Endothelial cell of umbilical vein (primary cell): ENCODE measurements at regions not wholly inside any gene's neighbourhood (a gene's known extent, or its start where the extent isn't known, plus 50 kb on each side); places are given as distances from the start of the nearest gene placed in this dataset.

Source experiments
- BruUV-seq: library from RNA; stranded (reverse); fragments of 400-500 nt; replicated peaks from 2 replicates; lab custom pipeline; 2021; lab: Mats Ljungman, UMichigan
- CTCF ChIA-PET: fragments of 300-600, 350-600 bp; sonication (Branson Sonifier 250); formaldehyde crosslinking; loops from one replicate; lab custom pipeline; 2021; ENCODE audit warnings: antibody characterized with exemption, inconsistent platforms; lab: Charles Lee
- POLR2A ChIA-PET: fragments of 300-600, 350-600 bp; sonication (Branson Sonifier 250); formaldehyde crosslinking; loops from one replicate; lab custom pipeline; 2021; ENCODE audit warnings: antibody characterized with exemption, inconsistent platforms; lab: Charles Lee
- DNase-seq: peaks from one replicate; pipeline ENCODE4 v3.0.0-alpha.2; 2011; ENCODE audit warnings: low read depth, low spot score
- FAIRE-seq: peaks from 2 replicates; lab custom pipeline; 2011; peaks lifted over from hg19 to GRCh38; lab: Jason Lieb, UNC
- H2AFZ ChIP-seq: 2 replicates; pipeline ENCODE4 v1.6.0; 2012; ENCODE audit warnings: low read depth, low read length, control low read depth, inconsistent platforms
- H3K27ac ChIP-seq: 2 replicates; pipeline ENCODE4 v1.5.1; 2011; ENCODE audit warnings: low read depth, mild to moderate bottlenecking, control low read depth, low read length, moderate library complexity; ENCODE audit not compliant: insufficient read depth
- H3K27me3 ChIP-seq, 2 experiments: 2 replicates each; pipeline versions ENCODE4 v1.6.0 to v1.6.1; 2011; ENCODE audit warnings: low read length in 2 of 2, mixed read lengths in 1 of 2; ENCODE audit not compliant: control insufficient read depth in 2 of 2, insufficient read depth in 2 of 2
- H3K36me3 ChIP-seq, 2 experiments: 2 replicates in 1 of 2; 3 replicates in 1 of 2; pipeline ENCODE4 v1.5.1; 2011; ENCODE audit warnings: low read length in 2 of 2, mild to moderate bottlenecking in 1 of 2, moderate library complexity in 1 of 2; ENCODE audit not compliant: control insufficient read depth in 2 of 2, insufficient read depth in 2 of 2; ENCODE audit errors: extremely low read depth in 1 of 2
- H3K4me1 ChIP-seq: 3 replicates; pipeline ENCODE4 v1.5.1; 2011; ENCODE audit warnings: mild to moderate bottlenecking, low read length; ENCODE audit not compliant: control insufficient read depth, insufficient read depth; ENCODE audit errors: extremely low read depth
- H3K4me2 ChIP-seq: 2 replicates; pipeline ENCODE4 v1.6.1; 2011; ENCODE audit warnings: low read length, control low read depth, mixed read lengths; ENCODE audit not compliant: insufficient read depth
- H3K4me3 ChIP-seq, 3 experiments: fragments of 200-600 bp in 1 of 3; sonication (generic), shearing (Covaris generic) in 1 of 3; replicated peaks in 1 of 3; 2 replicates each; pipeline ENCODE4 v1.5.1; 2011 to 2016; ENCODE audit warnings: control low read depth in 3 of 3, low read length in 3 of 3, mild to moderate bottlenecking in 2 of 3, inconsistent platforms in 1 of 3, low read depth in 1 of 3, moderate library complexity in 1 of 3; ENCODE audit not compliant: insufficient read depth in 1 of 3
- H3K79me2 ChIP-seq: 2 replicates; pipeline ENCODE4 v1.6.0; 2012; ENCODE audit warnings: low read length, inconsistent platforms; ENCODE audit not compliant: control insufficient read depth, insufficient read depth
- H3K9ac ChIP-seq: replicated peaks from 2 replicates; pipeline ENCODE3; 2011; ENCODE audit warnings: low read length, control low read depth; ENCODE audit not compliant: insufficient read depth; ENCODE audit errors: extremely low read depth
- H3K9me1 ChIP-seq: replicated peaks from 3 replicates; pipeline ENCODE4 v1.6.0; 2011; ENCODE audit warnings: mild to moderate bottlenecking, low read length; ENCODE audit not compliant: control insufficient read depth, insufficient read depth; ENCODE audit errors: extremely low read depth
- H3K9me3 ChIP-seq: replicated peaks from 2 replicates; pipeline ENCODE4 v1.5.1; 2012; ENCODE audit warnings: low read length, inconsistent platforms; ENCODE audit not compliant: control insufficient read depth, insufficient read depth
- H4K20me1 ChIP-seq: replicated peaks from 2 replicates; pipeline ENCODE3; 2011; ENCODE audit warnings: mild to moderate bottlenecking, low read length; ENCODE audit not compliant: control insufficient read depth, insufficient read depth; ENCODE audit errors: extremely low read depth
- EZH2 ChIP-seq: IDR thresholded peaks from 2 replicates; pipeline ENCODE4 v1.6.1; 2012; ENCODE audit warnings: borderline replicate concordance, low read depth, mild to moderate bottlenecking, moderate library complexity, low read length, inconsistent platforms; ENCODE audit not compliant: severe bottlenecking
- FOS ChIP-seq: IDR thresholded peaks from 2 replicates; pipeline ENCODE4 v1.6.1; 2011; ENCODE audit warnings: mild to moderate bottlenecking, low read length, moderate library complexity, borderline replicate concordance; ENCODE audit not compliant: insufficient read depth
- MYC ChIP-seq: IDR thresholded peaks from one replicate; pipeline ENCODE4 v1.6.1; 2011; ENCODE audit warnings: mild to moderate bottlenecking, low read depth, low read length
- POLR2AphosphoS5 ChIP-seq: IDR thresholded peaks from 2 replicates; pipeline ENCODE4 v1.6.1; 2012; ENCODE audit warnings: low read depth, mild to moderate bottlenecking, control low read depth, low read length, moderate library complexity; ENCODE audit not compliant: insufficient read depth
- dilution Hi-C: fragments of 300-500 bp; cut with MboI; formaldehyde crosslinking; loops from one replicate; pipeline ENCODE4 v1.15.0; 2019; ENCODE audit warnings: low sequenced_read_pairs; ENCODE audit not compliant: extremely low pct_ligation_motif_present
- intact Hi-C: fragments of 100-400 bp; cut with micrococcal nuclease; formaldehyde crosslinking; loops from one replicate; pipeline ENCODE4 v1.10.0; 2022
- TF ChIP-seq, protein P1 (sequence below), 2 donors: IDR thresholded peaks; 1 replicate in 1 of 2; 2 replicates in 1 of 2; pipeline ENCODE4 v1.5.1; 2011; ENCODE audit warnings: low read length in 2 of 2, mild to moderate bottlenecking in 2 of 2, moderate library complexity in 2 of 2, control low read depth in 1 of 2, inconsistent platforms in 1 of 2, low read depth in 1 of 2; ENCODE audit not compliant: insufficient read depth in 1 of 2; ENCODE audit errors: extremely low read depth in 1 of 2

DNA sequence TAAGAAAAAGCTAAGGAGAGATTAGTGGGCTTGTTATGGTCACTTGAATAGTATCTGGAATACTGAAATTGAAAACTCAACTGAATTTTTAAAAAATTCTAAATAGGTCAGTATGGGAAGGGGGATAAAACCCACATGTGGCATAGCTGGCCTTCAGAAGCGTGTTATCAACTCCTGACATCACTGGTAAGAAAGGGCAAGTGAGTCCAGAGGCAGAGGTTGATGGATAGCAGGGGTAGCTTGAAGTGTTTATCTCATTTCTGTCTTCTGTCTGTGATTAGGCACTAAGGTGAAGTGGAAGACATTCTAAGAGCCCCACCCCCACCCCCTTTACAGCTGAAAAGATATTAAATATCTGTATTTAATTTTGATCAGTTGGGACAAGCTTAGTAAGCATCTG lies 261.4 kb upstream of the TMTC1 start:
- Histone ChIP-seq H3K27me3 (no peaks in the 10 kb centered on the region), H3K4me2 (no peak overlapping the region), H3K9me1 (no peaks in the 10 kb centered on the region), H2AFZ (no peak overlapping the region), H3K36me3 (no peaks in the 10 kb centered on the region), H3K9me3 (no peaks in the 10 kb centered on the region), H3K79me2 (no peaks in the 10 kb centered on the region), H3K27ac (no peak overlapping the region), H3K9ac (no peak overlapping the region), H3K4me3 (no peak overlapping the region), H4K20me1 (no peaks in the 10 kb centered on the region), H3K4me1 (peaks cover 30% of the 10 kb centered on the region)
- no peak for DNase-seq
- intact Hi-C loops (loop anchor here (5.0 kb wide), 3 partner anchors 123 to 303 kb away; partner anchors contain the start of gene TMTC1), dilution Hi-C loops (no loop called here)
- no peak for FAIRE-seq
- POLR2A ChIA-PET: no interaction called here
- no TSS peak for BruUV-seq
- TF ChIP-seq EZH2 (no peak), FOS (no peak)
- TF ChIP-seq, protein P1, sequence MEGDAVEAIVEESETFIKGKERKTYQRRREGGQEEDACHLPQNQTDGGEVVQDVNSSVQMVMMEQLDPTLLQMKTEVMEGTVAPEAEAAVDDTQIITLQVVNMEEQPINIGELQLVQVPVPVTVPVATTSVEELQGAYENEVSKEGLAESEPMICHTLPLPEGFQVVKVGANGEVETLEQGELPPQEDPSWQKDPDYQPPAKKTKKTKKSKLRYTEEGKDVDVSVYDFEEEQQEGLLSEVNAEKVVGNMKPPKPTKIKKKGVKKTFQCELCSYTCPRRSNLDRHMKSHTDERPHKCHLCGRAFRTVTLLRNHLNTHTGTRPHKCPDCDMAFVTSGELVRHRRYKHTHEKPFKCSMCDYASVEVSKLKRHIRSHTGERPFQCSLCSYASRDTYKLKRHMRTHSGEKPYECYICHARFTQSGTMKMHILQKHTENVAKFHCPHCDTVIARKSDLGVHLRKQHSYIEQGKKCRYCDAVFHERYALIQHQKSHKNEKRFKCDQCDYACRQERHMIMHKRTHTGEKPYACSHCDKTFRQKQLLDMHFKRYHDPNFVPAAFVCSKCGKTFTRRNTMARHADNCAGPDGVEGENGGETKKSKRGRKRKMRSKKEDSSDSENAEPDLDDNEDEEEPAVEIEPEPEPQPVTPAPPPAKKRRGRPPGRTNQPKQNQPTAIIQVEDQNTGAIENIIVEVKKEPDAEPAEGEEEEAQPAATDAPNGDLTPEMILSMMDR (IDR thresholded peaks at IDR 0.05; ENCODE audit: extremely low read depth in 1 of 2, insufficient read depth in 1 of 2, low read depth in 1 of 2, low read length in 2 of 2): no peak
- CTCF ChIA-PET: interaction anchor here (0.9 kb wide), 1 partner anchor 75 kb away, joined by 3 read pairs; no protein-coding TSS in a partner anchor

DNA sequence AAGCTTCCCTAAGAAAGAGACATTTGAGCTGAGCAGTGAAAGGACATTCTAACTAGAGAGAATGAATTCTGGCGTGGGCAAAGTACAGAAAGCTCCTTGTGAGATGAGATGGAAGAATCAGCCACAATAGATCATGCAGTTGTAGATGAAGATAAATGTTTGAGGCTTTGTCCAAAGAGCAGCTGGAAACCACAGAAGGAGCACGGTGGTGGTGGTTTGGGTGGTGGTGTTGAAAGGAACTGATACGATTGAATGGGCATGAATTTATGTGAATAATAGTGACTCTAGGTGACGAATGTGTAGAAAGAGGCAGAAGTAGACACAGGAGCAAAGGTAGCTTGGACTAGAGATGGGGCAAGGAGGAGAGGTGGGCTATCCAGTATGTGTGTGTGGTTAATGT lies 260.5 kb upstream of the TMTC1 start:
- BruUV-seq: no TSS peak

More for the DNA sequence above, 260.5 kb upstream of the TMTC1 start:
- Histone ChIP-seq H3K36me3 (no peaks in the 10 kb centered on the region), H3K9ac (no peak overlapping the region), H3K9me1 (no peaks in the 10 kb centered on the region), H3K27ac (no peak overlapping the region), H3K4me2 (no peak overlapping the region), H3K27me3 (no peaks in the 10 kb centered on the region), H3K9me3 (no peaks in the 10 kb centered on the region), H3K79me2 (no peaks in the 10 kb centered on the region), H3K4me3 (no peak overlapping the region), H2AFZ (no peak overlapping the region), H4K20me1 (no peaks in the 10 kb centered on the region), H3K4me1 (peaks cover 30% of the 10 kb centered on the region)
- ChIA-PET POLR2A (no interaction called here), CTCF (no interaction called here)
- no peak for FAIRE-seq
- dilution Hi-C loops (no loop called here), intact Hi-C loops (no loop called here)
- DNase-seq: no peak
- TF ChIP-seq POLR2AphosphoS5: no peak
- no peak for TF ChIP-seq MYC
- TF ChIP-seq EZH2: no peak
